SK-N-SH (cell line): ENCODE measurements at regions not wholly inside any gene's neighbourhood (a gene's known extent, or its start where the extent isn't known, plus 50 kb on each side); places are given as distances from the start of the nearest gene placed in this dataset.
A peak's percentile ranks its signal among the peaks of the same experiment; 100 is the strongest.

Experiments used
- CTCF ChIA-PET: fragments of 300-600, 350-600 bp; formaldehyde crosslinking; extraction: SDS; loops from one replicate; lab custom pipeline; 2021; lab: Yijun Ruan, JAX
- POLR2A ChIA-PET: fragments of 350-600 bp; sonication (Branson Sonifier 250); formaldehyde crosslinking; extraction: SDS; loops from one replicate; lab custom pipeline; 2020; ENCODE audit warnings: antibody characterized with exemption, inconsistent platforms; lab: Yijun Ruan, JAX
- DNase-seq: peaks from one replicate; pipeline ENCODE4 v3.0.0; 2012
- H2AFZ ChIP-seq: fragments of 200-600 bp; sonication (generic); 2 replicates; pipeline ENCODE4 v1.8.1; 2016; ENCODE audit warnings: antibody characterized with exemption, mild to moderate bottlenecking, low read depth
- H3F3A ChIP-seq: fragments of 200-600 bp; sonication (generic); replicated peaks from 2 replicates; pipeline ENCODE3; 2016; ENCODE audit warnings: antibody characterized with exemption, mild to moderate bottlenecking; ENCODE audit not compliant: insufficient read depth
- H3K27ac ChIP-seq, 2 experiments: fragments of 200-500 bp in 1 of 2; fragments of 200-600 bp in 1 of 2; sonication (Bioruptor generic) in 1 of 2; sonication (generic), shearing (Covaris generic) in 1 of 2; 2 replicates each; pipeline versions ENCODE4 v1.5.1 to v1.6.1; 2014 to 2016; ENCODE audit warnings: low read depth in 2 of 2, inconsistent platforms in 1 of 2, low read length in 1 of 2, mild to moderate bottlenecking in 1 of 2, mixed read lengths in 1 of 2
- H3K27me3 ChIP-seq: fragments of 200-600 bp; sonication (generic), shearing (Covaris generic); 2 replicates; pipeline ENCODE4 v1.6.1; 2016; ENCODE audit warnings: mixed run types; ENCODE audit not compliant: insufficient read depth
- H3K36me3 ChIP-seq, 2 experiments: fragments of 200-500 bp in 1 of 2; fragments of 200-600 bp in 1 of 2; sonication (Bioruptor generic) in 1 of 2; sonication (generic) in 1 of 2; replicated peaks in 1 of 2; 2 replicates each; pipeline versions ENCODE3 to v1.5.1; 2014 to 2016; ENCODE audit warnings: low read length in 1 of 2, mild to moderate bottlenecking in 1 of 2; ENCODE audit not compliant: insufficient read depth in 2 of 2, control insufficient read depth in 1 of 2
- H3K4me1 ChIP-seq, 2 experiments: fragments of 200-500 bp in 1 of 2; fragments of 200-600 bp in 1 of 2; sonication (Bioruptor generic) in 1 of 2; sonication (generic), shearing (Covaris generic) in 1 of 2; 2 replicates each; pipeline versions ENCODE4 v1.5.1 to v1.6.1; 2014 to 2016; ENCODE audit warnings: low read depth in 1 of 2, low read length in 1 of 2, mixed run types in 1 of 2; ENCODE audit not compliant: insufficient read depth in 2 of 2, control insufficient read depth in 1 of 2
- H3K4me2 ChIP-seq: fragments of 200-600 bp; sonication (generic), shearing (Covaris generic); 2 replicates; pipeline ENCODE4 v1.6.1; 2017; ENCODE audit warnings: mixed run types
- H3K4me3 ChIP-seq, 2 experiments: fragments of 200-500 bp in 1 of 2; fragments of 200-600 bp in 1 of 2; sonication (Bioruptor generic) in 1 of 2; sonication (generic), shearing (Covaris generic) in 1 of 2; 2 replicates each; pipeline versions ENCODE4 v1.5.1 to v1.8.1; 2014 to 2016; ENCODE audit warnings: low read depth in 2 of 2, inconsistent platforms in 1 of 2, low read length in 1 of 2, mild to moderate bottlenecking in 1 of 2, mixed read lengths in 1 of 2, moderate library complexity in 1 of 2
- H3K79me2 ChIP-seq: fragments of 200-600 bp; sonication (generic); 2 replicates; pipeline ENCODE4 v1.8.1; 2017; ENCODE audit warnings: mild to moderate bottlenecking; ENCODE audit not compliant: insufficient read depth
- H3K9ac ChIP-seq: fragments of 200-600 bp; sonication (generic); 2 replicates; pipeline ENCODE4 v1.6.1; 2017; ENCODE audit warnings: mixed run types
- H3K9me2 ChIP-seq: fragments of 200-600 bp; sonication (generic); 2 replicates; pipeline ENCODE4 v1.6.1; 2017; ENCODE audit warnings: mixed run types
- H3K9me3 ChIP-seq: fragments of 200-600 bp; sonication (generic); 2 replicates; pipeline ENCODE4 v1.6.1; 2017; ENCODE audit warnings: mixed run types, mild to moderate bottlenecking, moderate library complexity
- H4K20me1 ChIP-seq: fragments of 200-600 bp; sonication (generic); 2 replicates; pipeline ENCODE4 v1.6.1; 2017; ENCODE audit warnings: mild to moderate bottlenecking, mixed run types; ENCODE audit not compliant: insufficient read depth
- FOSL2 ChIP-seq: IDR thresholded peaks from 2 replicates; pipeline ENCODE4 v1.4.0; 2012; ENCODE audit warnings: low read depth, mild to moderate bottlenecking, moderate library complexity, borderline replicate concordance
- JUND ChIP-seq: IDR thresholded peaks from 2 replicates; pipeline ENCODE4 v1.4.0; 2012
- MXI1 ChIP-seq: IDR thresholded peaks from 2 replicates; pipeline ENCODE4 v1.6.1; 2012; ENCODE audit warnings: mild to moderate bottlenecking, low read depth, low read length, improper control_type of control experiment
- NRF1 ChIP-seq: IDR thresholded peaks from 2 replicates; pipeline ENCODE4 v1.6.1; 2012; ENCODE audit warnings: low read depth, mild to moderate bottlenecking, low read length
- POLR2AphosphoS5 ChIP-seq: IDR thresholded peaks from 2 replicates; pipeline ENCODE4 v1.6.1; 2012; ENCODE audit warnings: low read depth, low read length
- RAD21 ChIP-seq: IDR thresholded peaks from 2 replicates; pipeline ENCODE4 v1.6.1; 2012; ENCODE audit warnings: mild to moderate bottlenecking, low read length
- SMC3 ChIP-seq: IDR thresholded peaks from 2 replicates; pipeline ENCODE4 v1.6.1; 2012; ENCODE audit warnings: low read depth, low read length, improper control_type of control experiment
- TCF12 ChIP-seq: IDR thresholded peaks from 2 replicates; pipeline ENCODE4 v1.4.0; 2012
- WGBS: methylation state at CpG from one replicate; pipeline ENCODE4 v1.1.6; 2017; ENCODE audit warnings: low lambda C conversion rate; 5-methylcytosine and 5-hydroxymethylcytosine counted together
- TF ChIP-seq, protein P1 (sequence below): fragments of 150-350 bp; IDR thresholded peaks from 2 replicates; pipeline ENCODE4 v1.6.1; 2016; ENCODE audit warnings: mild to moderate bottlenecking, low read depth, low read length
- TF ChIP-seq, protein P2 (sequence below): IDR thresholded peaks from 2 replicates; pipeline ENCODE4 v1.4.0; 2012; ENCODE audit warnings: low read depth
- TF ChIP-seq, protein P3 (sequence below): fragments of 150-350 bp; IDR thresholded peaks from 2 replicates; pipeline ENCODE4 v1.6.1; 2017; ENCODE audit warnings: antibody characterized with exemption, low read length, low read depth, borderline replicate concordance

DNA sequence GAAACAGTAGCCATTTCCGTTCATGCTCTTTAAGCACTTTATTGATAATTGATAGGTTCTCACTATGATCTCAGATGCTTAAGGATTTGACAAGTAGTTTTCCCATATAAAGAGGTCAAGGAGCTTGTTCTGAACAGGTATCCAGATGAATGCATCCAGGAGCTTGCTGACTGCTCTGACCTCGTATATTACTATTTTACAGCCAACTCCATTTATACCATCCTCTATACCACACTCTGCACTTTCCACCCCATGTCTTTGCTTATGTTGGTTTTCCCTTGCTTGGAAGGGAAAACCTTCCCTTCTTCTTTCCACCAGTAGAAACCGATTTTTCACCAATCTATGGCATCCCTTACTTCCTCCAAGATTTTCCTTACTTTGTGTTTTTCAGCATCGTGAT lies 107.2 kb downstream of the LHX9 start:
- POLR2A ChIA-PET: no interaction called here
- Histone ChIP-seq H3K4me1 (no peaks in the 10 kb centered on the region), H3K9ac (no peak overlapping the region), H3K9me3 (no peaks in the 10 kb centered on the region), H3K9me2 (no peaks in the 10 kb centered on the region), H3K79me2 (no peaks in the 10 kb centered on the region), H3K4me2 (no peak overlapping the region), H2AFZ (no peak overlapping the region; the same call in 1 of the 2 replicates), H3K27ac (no peak overlapping the region), H3K36me3 (no peaks in the 10 kb centered on the region), H3K27me3 (no peaks in the 10 kb centered on the region), H3K4me3 (no peak overlapping the region), H3F3A (no peaks in the 10 kb centered on the region), H4K20me1 (no peaks in the 10 kb centered on the region)
- TF ChIP-seq POLR2AphosphoS5 (no peak), NRF1 (no peak), SMC3 (no peak), RAD21 (no peak)
- TF ChIP-seq, protein P1, sequence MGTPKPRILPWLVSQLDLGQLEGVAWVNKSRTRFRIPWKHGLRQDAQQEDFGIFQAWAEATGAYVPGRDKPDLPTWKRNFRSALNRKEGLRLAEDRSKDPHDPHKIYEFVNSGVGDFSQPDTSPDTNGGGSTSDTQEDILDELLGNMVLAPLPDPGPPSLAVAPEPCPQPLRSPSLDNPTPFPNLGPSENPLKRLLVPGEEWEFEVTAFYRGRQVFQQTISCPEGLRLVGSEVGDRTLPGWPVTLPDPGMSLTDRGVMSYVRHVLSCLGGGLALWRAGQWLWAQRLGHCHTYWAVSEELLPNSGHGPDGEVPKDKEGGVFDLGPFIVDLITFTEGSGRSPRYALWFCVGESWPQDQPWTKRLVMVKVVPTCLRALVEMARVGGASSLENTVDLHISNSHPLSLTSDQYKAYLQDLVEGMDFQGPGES: no peak
- TF ChIP-seq, protein P2, sequence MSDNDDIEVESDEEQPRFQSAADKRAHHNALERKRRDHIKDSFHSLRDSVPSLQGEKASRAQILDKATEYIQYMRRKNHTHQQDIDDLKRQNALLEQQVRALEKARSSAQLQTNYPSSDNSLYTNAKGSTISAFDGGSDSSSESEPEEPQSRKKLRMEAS: no peak
- TF ChIP-seq, protein P3, sequence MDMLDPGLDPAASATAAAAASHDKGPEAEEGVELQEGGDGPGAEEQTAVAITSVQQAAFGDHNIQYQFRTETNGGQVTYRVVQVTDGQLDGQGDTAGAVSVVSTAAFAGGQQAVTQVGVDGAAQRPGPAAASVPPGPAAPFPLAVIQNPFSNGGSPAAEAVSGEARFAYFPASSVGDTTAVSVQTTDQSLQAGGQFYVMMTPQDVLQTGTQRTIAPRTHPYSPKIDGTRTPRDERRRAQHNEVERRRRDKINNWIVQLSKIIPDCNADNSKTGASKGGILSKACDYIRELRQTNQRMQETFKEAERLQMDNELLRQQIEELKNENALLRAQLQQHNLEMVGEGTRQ: no peak
- CTCF ChIA-PET: no interaction called here
- DNase-seq: no peak
- WGBS: 68% methylated on average over 4 of the region's 4 CpGs

DNA sequence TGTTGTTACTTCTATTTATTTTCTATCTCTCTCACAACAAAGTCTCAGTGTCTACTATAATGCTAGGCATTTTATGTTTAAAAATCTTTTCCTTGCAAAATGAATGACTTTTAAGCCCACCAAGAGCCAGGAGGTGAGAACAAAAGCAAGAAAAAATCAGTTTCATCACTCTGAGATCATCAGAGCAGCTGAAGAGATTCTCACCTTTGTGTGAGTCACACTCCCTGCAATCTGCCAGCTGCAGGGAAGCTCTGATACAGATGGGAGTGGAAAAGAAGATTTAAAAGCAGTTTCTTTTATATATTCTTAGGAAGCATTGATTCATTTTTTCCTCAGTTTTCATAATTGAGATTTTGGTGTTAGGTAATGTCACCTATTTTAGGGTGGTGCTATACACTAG lies 107.6 kb downstream of the LHX9 start:
- Histone ChIP-seq H2AFZ (no peak overlapping the region; the same call in 1 of the 2 replicates), H4K20me1 (no peaks in the 10 kb centered on the region), H3K9ac (no peak overlapping the region), H3K79me2 (no peaks in the 10 kb centered on the region), H3K27me3 (no peaks in the 10 kb centered on the region), H3K4me1 (no peaks in the 10 kb centered on the region), H3K27ac (no peak overlapping the region), H3K36me3 (no peaks in the 10 kb centered on the region), H3F3A (no peaks in the 10 kb centered on the region), H3K9me3 (no peaks in the 10 kb centered on the region), H3K4me2 (no peak overlapping the region), H3K4me3 (no peak overlapping the region), H3K9me2 (no peaks in the 10 kb centered on the region)
- ChIA-PET POLR2A (no interaction called here), CTCF (no interaction called here)
- no peak for TF ChIP-seq TCF12
- 0 out of 2 replicates have a peak, but pooled peaks have one; percentile 7 for TF ChIP-seq JUND
- peak; percentile 40; the same call in 1 of the 2 replicates for TF ChIP-seq FOSL2
- DNase-seq: no peak

DNA sequence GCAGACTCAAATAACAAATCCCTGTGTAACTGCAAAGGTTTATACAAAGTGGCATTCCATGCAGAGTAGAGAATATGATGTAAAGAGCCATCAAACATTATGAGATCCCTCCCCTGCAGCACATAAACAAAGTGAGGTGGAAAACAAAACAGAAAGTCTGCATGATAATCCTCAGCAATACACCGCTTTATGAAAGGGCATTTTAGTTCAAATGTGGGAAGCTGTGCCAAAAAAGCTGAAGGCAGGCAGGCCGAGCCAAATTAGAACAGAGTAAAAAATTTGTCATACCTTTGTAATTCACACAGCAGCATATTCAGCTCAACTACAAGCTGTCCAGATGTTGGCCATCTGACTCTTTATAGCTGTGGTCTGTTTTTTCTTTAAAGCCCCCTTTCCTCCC lies 113.5 kb downstream of the LHX9 start:
- Histone ChIP-seq H3K4me1 (no peaks in the 10 kb centered on the region), H3K4me2 (no peak overlapping the region), H3K27me3 (no peaks in the 10 kb centered on the region), H3F3A (no peaks in the 10 kb centered on the region), H4K20me1 (no peaks in the 10 kb centered on the region), H3K9me3 (no peaks in the 10 kb centered on the region), H3K36me3 (no peaks in the 10 kb centered on the region), H3K4me3 (no peak overlapping the region), H3K9ac (no peak overlapping the region), H3K27ac (no peak overlapping the region), H3K79me2 (no peaks in the 10 kb centered on the region), H3K9me2 (no peaks in the 10 kb centered on the region), H2AFZ (no peak overlapping the region)
- 66% methylated on average over 2 of the region's 2 CpGs for WGBS
- ChIA-PET POLR2A (no interaction called here), CTCF (interaction anchor here (0.8 to 1.4 kb wide), 4 partner anchors 11 to 655 kb away, joined by 3 to 4 read pairs (median 4); no protein-coding TSS in a partner anchor)
- TF ChIP-seq MXI1: no peak
- no peak for DNase-seq
